Panc1 (cell line): ENCODE measurements at regions not wholly inside any gene's neighbourhood (a gene's known extent, or its start where the extent isn't known, plus 50 kb on each side); places are given as distances from the start of the nearest gene placed in this dataset.
A peak's percentile ranks its signal among the peaks of the same experiment; 100 is the strongest.

Experiments used
- ATAC-seq: fragments of 200-7000 bp; cut with Tn5 transposase; 2 replicates; pipeline ENCODE4 v1.9.1; 2020; ENCODE audit warnings: mild to moderate bottlenecking, moderate library complexity
- BruUV-seq: library from RNA; stranded (reverse); fragments of 400-500 nt; replicated peaks from 2 replicates; lab custom pipeline; 2021; lab: Mats Ljungman, UMichigan
- CTCF ChIA-PET: fragments of 300-600 bp; sonication (Branson Sonifier 250); formaldehyde crosslinking; loops from one replicate; lab custom pipeline; 2022; ENCODE audit warnings: antibody characterized with exemption; lab: Charles Lee
- POLR2A ChIA-PET: fragments of 300-600 bp; sonication (Branson Sonifier 250); formaldehyde crosslinking; loops from one replicate; lab custom pipeline; 2022; ENCODE audit warnings: antibody characterized with exemption; lab: Charles Lee
- DNase-seq: peaks from one replicate; pipeline ENCODE4 v3.0.0-alpha.2; 2010; ENCODE audit warnings: low read depth, low spot score
- H3K27ac ChIP-seq: 2 replicates; pipeline ENCODE4 v1.5.1; 2011; ENCODE audit warnings: mild to moderate bottlenecking, low read length, inconsistent platforms
- H3K27me3 ChIP-seq: fragments of 200-500 bp; sonication (Bioruptor generic); 2 replicates; pipeline ENCODE4 v1.6.0; 2014; ENCODE audit warnings: low read length, inconsistent platforms; ENCODE audit not compliant: control insufficient read depth, insufficient read depth
- H3K36me3 ChIP-seq: fragments of 200-500 bp; sonication (Bioruptor generic); 2 replicates; pipeline ENCODE4 v1.5.1; 2014; ENCODE audit warnings: inconsistent platforms, mild to moderate bottlenecking, low read length, moderate library complexity; ENCODE audit not compliant: control insufficient read depth, insufficient read depth
- H3K4me1 ChIP-seq: 2 replicates; pipeline ENCODE4 v1.5.1; 2011; ENCODE audit warnings: inconsistent platforms, mild to moderate bottlenecking, low read length, moderate library complexity; ENCODE audit not compliant: control insufficient read depth, insufficient read depth
- H3K4me3 ChIP-seq, 2 experiments: 2 replicates each; pipeline ENCODE4 v1.5.1; 2011 to 2012; ENCODE audit warnings: low read depth in 2 of 2, low read length in 2 of 2, mild to moderate bottlenecking in 2 of 2, inconsistent platforms in 1 of 2, moderate library complexity in 1 of 2
- H3K9me3 ChIP-seq: fragments of 200-500 bp; sonication (Bioruptor generic); 2 replicates; pipeline ENCODE4 v1.5.1; 2014; ENCODE audit warnings: low read depth, mild to moderate bottlenecking, inconsistent platforms, low read length, moderate library complexity; ENCODE audit not compliant: control insufficient read depth, insufficient read depth
- POLR2AphosphoS5 ChIP-seq: IDR thresholded peaks from 2 replicates; pipeline ENCODE4 v1.6.1; 2012; ENCODE audit warnings: mild to moderate bottlenecking, low read depth, low read length, moderate library complexity
- SIN3A ChIP-seq: IDR thresholded peaks from 2 replicates; pipeline ENCODE4 v1.6.1; 2012; ENCODE audit warnings: low read depth, mild to moderate bottlenecking, low read length, moderate library complexity, borderline replicate concordance; ENCODE audit not compliant: insufficient read depth
- TCF7L2 ChIP-seq: IDR thresholded peaks from 2 replicates; pipeline ENCODE4 v1.6.1; 2011; ENCODE audit warnings: mild to moderate bottlenecking, low read depth, low read length, inconsistent platforms
- in situ Hi-C: cut with HindIII; loops from 2 replicates; pipeline ENCODE4 v1.10.0; 2016; ENCODE audit warnings: low sequenced_read_pairs, low pct_unique_long_range_greater_than_20kb
- intact Hi-C: fragments of 100-400 bp; cut with micrococcal nuclease; formaldehyde crosslinking; loops from one replicate; pipeline ENCODE4 v1.10.0; 2022; ENCODE audit not compliant: unreplicated experiment
- TF ChIP-seq, protein P1 (sequence below), 2 experiments: IDR thresholded peaks; 2 replicates each; pipeline ENCODE4 v1.6.1; 2011 to 2012; ENCODE audit warnings: low read depth in 2 of 2, control low read depth in 1 of 2, low read length in 1 of 2, mild to moderate bottlenecking in 1 of 2, moderate library complexity in 1 of 2; ENCODE audit not compliant: insufficient read depth in 1 of 2
- TF ChIP-seq, protein P2 (sequence below): fragments of 450-650 bp; IDR thresholded peaks from 2 replicates; pipeline ENCODE4 v1.5.1; 2017; ENCODE audit warnings: mild to moderate bottlenecking

DNA sequence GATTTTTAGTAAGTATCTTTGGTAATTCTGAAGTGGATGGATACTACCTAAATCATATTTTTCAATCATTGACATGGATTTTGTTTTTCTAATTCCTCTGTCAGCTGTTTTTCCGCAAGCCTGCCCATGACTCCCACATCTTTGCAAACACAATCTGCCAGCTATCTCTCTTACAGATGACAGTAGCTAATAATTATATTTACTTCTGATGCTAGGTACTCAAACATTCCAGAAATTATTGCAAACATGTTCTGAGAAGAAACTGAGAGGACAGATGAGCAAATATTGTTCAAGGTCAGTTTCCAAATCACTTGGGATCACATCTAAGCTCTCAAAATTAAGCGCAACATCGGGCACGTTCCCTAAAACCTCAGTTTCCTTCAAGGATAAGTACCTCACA lies 270.0 kb upstream of the CDH19 start:
- no peak for ATAC-seq
- in situ Hi-C loops: no loop called here
- POLR2A ChIA-PET: no interaction called here

DNA sequence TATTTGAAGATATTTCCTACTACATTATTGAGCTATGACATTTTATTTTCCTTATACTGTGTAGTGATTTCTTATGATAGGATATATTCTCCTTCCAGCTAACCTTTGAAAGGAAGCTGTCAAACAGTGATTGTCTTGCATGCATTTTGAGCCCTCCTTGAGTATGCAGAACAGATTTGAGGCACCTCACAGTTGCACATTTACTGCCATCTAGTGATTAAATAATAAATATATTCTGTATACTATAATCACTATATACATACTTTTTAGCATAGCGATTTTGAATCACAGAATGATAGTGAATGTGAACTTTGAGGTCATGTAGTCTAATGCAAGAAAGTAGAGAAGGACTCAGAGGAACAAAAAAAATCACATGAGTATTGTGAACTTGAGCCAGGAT lies 268.4 kb upstream of the CDH19 start:
- ATAC-seq: no peak
- BruUV-seq: no TSS peak
- intact Hi-C loops (loop anchor here (5.0 kb wide), 1 partner anchor 315 kb away; no protein-coding TSS in a partner anchor), in situ Hi-C loops (no loop called here)
- CTCF ChIA-PET: interaction anchor here (0.6 kb wide), 1 partner anchor 300 kb away, joined by 3 read pairs; no protein-coding TSS in a partner anchor
- no peak overlapping the region for H3K27ac ChIP-seq
- H3K4me1 ChIP-seq: no peaks in the 10 kb centered on the region
- no peak for TF ChIP-seq POLR2AphosphoS5
- TF ChIP-seq, protein P1, sequence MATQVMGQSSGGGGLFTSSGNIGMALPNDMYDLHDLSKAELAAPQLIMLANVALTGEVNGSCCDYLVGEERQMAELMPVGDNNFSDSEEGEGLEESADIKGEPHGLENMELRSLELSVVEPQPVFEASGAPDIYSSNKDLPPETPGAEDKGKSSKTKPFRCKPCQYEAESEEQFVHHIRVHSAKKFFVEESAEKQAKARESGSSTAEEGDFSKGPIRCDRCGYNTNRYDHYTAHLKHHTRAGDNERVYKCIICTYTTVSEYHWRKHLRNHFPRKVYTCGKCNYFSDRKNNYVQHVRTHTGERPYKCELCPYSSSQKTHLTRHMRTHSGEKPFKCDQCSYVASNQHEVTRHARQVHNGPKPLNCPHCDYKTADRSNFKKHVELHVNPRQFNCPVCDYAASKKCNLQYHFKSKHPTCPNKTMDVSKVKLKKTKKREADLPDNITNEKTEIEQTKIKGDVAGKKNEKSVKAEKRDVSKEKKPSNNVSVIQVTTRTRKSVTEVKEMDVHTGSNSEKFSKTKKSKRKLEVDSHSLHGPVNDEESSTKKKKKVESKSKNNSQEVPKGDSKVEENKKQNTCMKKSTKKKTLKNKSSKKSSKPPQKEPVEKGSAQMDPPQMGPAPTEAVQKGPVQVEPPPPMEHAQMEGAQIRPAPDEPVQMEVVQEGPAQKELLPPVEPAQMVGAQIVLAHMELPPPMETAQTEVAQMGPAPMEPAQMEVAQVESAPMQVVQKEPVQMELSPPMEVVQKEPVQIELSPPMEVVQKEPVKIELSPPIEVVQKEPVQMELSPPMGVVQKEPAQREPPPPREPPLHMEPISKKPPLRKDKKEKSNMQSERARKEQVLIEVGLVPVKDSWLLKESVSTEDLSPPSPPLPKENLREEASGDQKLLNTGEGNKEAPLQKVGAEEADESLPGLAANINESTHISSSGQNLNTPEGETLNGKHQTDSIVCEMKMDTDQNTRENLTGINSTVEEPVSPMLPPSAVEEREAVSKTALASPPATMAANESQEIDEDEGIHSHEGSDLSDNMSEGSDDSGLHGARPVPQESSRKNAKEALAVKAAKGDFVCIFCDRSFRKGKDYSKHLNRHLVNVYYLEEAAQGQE (IDR thresholded peaks at IDR 0.05; ENCODE audit: insufficient read depth in 1 of 2, low read depth in 2 of 2, low read length in 1 of 2): no peak
- TF ChIP-seq, protein P2, sequence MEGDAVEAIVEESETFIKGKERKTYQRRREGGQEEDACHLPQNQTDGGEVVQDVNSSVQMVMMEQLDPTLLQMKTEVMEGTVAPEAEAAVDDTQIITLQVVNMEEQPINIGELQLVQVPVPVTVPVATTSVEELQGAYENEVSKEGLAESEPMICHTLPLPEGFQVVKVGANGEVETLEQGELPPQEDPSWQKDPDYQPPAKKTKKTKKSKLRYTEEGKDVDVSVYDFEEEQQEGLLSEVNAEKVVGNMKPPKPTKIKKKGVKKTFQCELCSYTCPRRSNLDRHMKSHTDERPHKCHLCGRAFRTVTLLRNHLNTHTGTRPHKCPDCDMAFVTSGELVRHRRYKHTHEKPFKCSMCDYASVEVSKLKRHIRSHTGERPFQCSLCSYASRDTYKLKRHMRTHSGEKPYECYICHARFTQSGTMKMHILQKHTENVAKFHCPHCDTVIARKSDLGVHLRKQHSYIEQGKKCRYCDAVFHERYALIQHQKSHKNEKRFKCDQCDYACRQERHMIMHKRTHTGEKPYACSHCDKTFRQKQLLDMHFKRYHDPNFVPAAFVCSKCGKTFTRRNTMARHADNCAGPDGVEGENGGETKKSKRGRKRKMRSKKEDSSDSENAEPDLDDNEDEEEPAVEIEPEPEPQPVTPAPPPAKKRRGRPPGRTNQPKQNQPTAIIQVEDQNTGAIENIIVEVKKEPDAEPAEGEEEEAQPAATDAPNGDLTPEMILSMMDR: peak; percentile 21; the same call in 1 of the 2 replicates
- H3K4me3 ChIP-seq: no peak overlapping the region
- no peaks in the 10 kb centered on the region for H3K36me3 ChIP-seq
- no peaks in the 10 kb centered on the region for H3K27me3 ChIP-seq
- H3K9me3 ChIP-seq: no peaks in the 10 kb centered on the region
- POLR2A ChIA-PET: no interaction called here
- no peak for DNase-seq

More for the DNA sequence above, 270.0 kb upstream of the CDH19 start:
- intact Hi-C loops: loop anchor here (5.0 kb wide), 1 partner anchor 317 kb away; no protein-coding TSS in a partner anchor
- Histone ChIP-seq H3K9me3 (no peaks in the 10 kb centered on the region), H3K36me3 (no peaks in the 10 kb centered on the region), H3K4me1 (no peaks in the 10 kb centered on the region), H3K4me3 (no peak overlapping the region), H3K27ac (no peak overlapping the region), H3K27me3 (no peaks in the 10 kb centered on the region)
- TF ChIP-seq POLR2AphosphoS5: no peak
- TF ChIP-seq SIN3A: no peak
- no peak for TF ChIP-seq TCF7L2
- TF ChIP-seq, protein P2: no peak
- TF ChIP-seq, protein P1 (IDR thresholded peaks at IDR 0.05; ENCODE audit: insufficient read depth in 1 of 2, low read depth in 2 of 2, low read length in 1 of 2): no peak
- no TSS peak for BruUV-seq
- CTCF ChIA-PET: no interaction called here
- no peak for DNase-seq
